ENCODE measurements at regions not wholly inside any gene's neighbourhood (a gene's known extent, or its start where the extent isn't known, plus 50 kb on each side); places are given as distances from the start of the nearest gene placed in this dataset.

DNA sequence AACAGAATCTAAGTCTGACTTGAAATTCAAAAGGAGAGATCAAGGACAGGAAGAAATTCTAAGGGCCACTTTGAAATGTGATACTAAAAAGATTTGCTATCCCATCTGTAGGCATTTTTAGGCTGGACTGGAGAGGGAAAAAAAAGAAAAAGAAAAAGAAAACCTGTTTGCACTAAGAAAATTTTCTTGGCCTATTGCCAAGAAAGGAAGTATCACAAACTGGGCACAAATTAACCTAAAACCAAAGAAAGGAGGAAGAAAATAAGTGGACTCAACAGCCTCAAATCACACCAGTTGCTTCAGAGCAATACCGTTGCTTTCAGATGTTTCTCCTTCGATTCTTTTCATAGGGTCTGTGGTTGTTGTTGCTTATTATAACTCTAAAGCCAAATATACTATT lies 287.9 kb upstream of the VRK2 start:
- Histone ChIP-seq H3K9me3 (ENCODE audit: insufficient read depth, low read depth, low read length) (no peaks in the 10 kb centered on the region), H3K27me3 (ENCODE audit: insufficient read depth, low read length) (no peaks in the 10 kb centered on the region), H3K79me2 (ENCODE audit: control insufficient read depth, insufficient read depth, low read length, poor library complexity) (no peaks in the 10 kb centered on the region), H2AFZ (ENCODE audit: insufficient read depth, low read length, poor library complexity) (no peak overlapping the region), H3K4me1 (ENCODE audit: control insufficient read depth in 1 of 2, insufficient read depth in 2 of 2, low read length in 2 of 2) (peaks cover 0 to 2% of the 10 kb centered on the region in 2 experiments), H3K4me3 (ENCODE audit: low read depth, low read length) (no peak overlapping the region), H4K8ac (ENCODE audit: low read depth, low read length) (no peak overlapping the region), H2AK5ac (ENCODE audit: low read length) (no peak overlapping the region), H2BK120ac (ENCODE audit: insufficient read depth, low read length, poor library complexity) (no peak overlapping the region), H3K9ac (ENCODE audit: low read length) (no peak overlapping the region), H2BK12ac (ENCODE audit: low read length) (no peak overlapping the region), H4K91ac (ENCODE audit: low read depth, low read length) (no peak overlapping the region), H3K23ac (ENCODE audit: low read length) (no peak overlapping the region), H2BK5ac (ENCODE audit: low read depth, low read length, poor library complexity) (no peak overlapping the region), H3K14ac (ENCODE audit: low read length) (no peak overlapping the region), H3K36me3 (ENCODE audit: control insufficient read depth in 1 of 2, insufficient read depth in 2 of 2, low read length in 2 of 2) (no peaks in the 10 kb centered on the region), H3K27ac (ENCODE audit: low read depth, low read length) (no peak overlapping the region), H3K4me2 (ENCODE audit: low read length) (no peak overlapping the region), H4K12ac (ENCODE audit: low read depth, low read length) (no peak overlapping the region), H3K4ac (ENCODE audit: low read depth, low read length) (no peak overlapping the region), H3K18ac (ENCODE audit: low read length) (no peak overlapping the region), H3K79me1 (ENCODE audit: low read length) (no peaks in the 10 kb centered on the region)
- DNase-seq: no peak
- no CpG with 5 or more reads among the region's 2 CpGs for WGBS (ENCODE audit: extremely low coverage, insufficient coverage, insufficient read length)

GRCh38 chr2:57759131-57759530 lies 287.5 kb upstream of the VRK2 start:
- no peak overlapping the region for H3K23ac ChIP-seq (ENCODE audit: low read length)
- H3K27me3 ChIP-seq (ENCODE audit: insufficient read depth, low read length): no peaks in the 10 kb centered on the region
- peaks cover 0 to 2% of the 10 kb centered on the region in 2 experiments for H3K4me1 ChIP-seq (ENCODE audit: control insufficient read depth in 1 of 2, insufficient read depth in 2 of 2, low read length in 2 of 2)
- H3K4me3 ChIP-seq (ENCODE audit: low read depth, low read length): no peak overlapping the region
- no peak overlapping the region for H2BK120ac ChIP-seq (ENCODE audit: insufficient read depth, low read length, poor library complexity)
- no peaks in the 10 kb centered on the region for H3K79me2 ChIP-seq (ENCODE audit: control insufficient read depth, insufficient read depth, low read length, poor library complexity)
- no peaks in the 10 kb centered on the region for H3K9me3 ChIP-seq (ENCODE audit: insufficient read depth, low read depth, low read length)
- no peaks in the 10 kb centered on the region for H3K79me1 ChIP-seq (ENCODE audit: low read length)
- H3K36me3 ChIP-seq (ENCODE audit: control insufficient read depth in 1 of 2, insufficient read depth in 2 of 2, low read length in 2 of 2): no peaks in the 10 kb centered on the region
- H3K4ac ChIP-seq (ENCODE audit: low read depth, low read length): no peak overlapping the region
- H3K4me2 ChIP-seq (ENCODE audit: low read length): no peak overlapping the region
- no peak overlapping the region for H2BK12ac ChIP-seq (ENCODE audit: low read length)
- H3K18ac ChIP-seq (ENCODE audit: low read length): no peak overlapping the region
- no peak overlapping the region for H3K14ac ChIP-seq (ENCODE audit: low read length)
- H2AFZ ChIP-seq (ENCODE audit: insufficient read depth, low read length, poor library complexity): no peak overlapping the region
- H3K9ac ChIP-seq (ENCODE audit: low read length): no peak overlapping the region
- no peak overlapping the region for H4K12ac ChIP-seq (ENCODE audit: low read depth, low read length)
- H3K27ac ChIP-seq (ENCODE audit: low read depth, low read length): no peak overlapping the region
- H4K91ac ChIP-seq (ENCODE audit: low read depth, low read length): no peak overlapping the region
- no CpG with 5 or more reads among the region's 5 CpGs for WGBS (ENCODE audit: extremely low coverage, insufficient coverage, insufficient read length)
- no peak for DNase-seq
- no peak overlapping the region for H2BK5ac ChIP-seq (ENCODE audit: low read depth, low read length, poor library complexity)
- H2AK5ac ChIP-seq (ENCODE audit: low read length): no peak overlapping the region
- no peak overlapping the region for H4K8ac ChIP-seq (ENCODE audit: low read depth, low read length)

DNA sequence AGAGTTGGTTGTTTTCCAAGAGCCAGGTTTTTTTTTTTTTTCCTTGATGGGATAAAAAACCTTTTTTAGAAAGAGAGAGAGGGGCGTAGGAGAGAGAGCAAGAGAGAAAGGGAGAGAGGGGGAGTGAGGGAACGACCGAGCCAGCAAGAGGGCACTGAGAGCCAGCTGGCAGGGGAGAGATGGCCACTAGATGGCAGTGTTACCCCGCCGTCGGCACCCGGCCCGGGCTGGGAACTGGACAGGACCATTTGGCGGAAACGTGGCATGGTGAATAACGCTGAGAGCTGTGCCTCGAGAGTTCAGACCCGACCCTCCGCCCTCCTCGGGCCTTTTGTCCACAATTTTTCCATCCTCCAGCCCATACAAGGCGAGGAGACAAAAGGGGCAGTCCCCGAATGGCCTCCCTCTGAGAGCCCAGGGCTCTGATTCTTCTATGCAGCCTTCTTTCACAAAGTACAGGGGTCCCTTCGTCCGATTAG lies 286.7 kb upstream of the VRK2 start:
- no peak overlapping the region for H3K4ac ChIP-seq (ENCODE audit: low read depth, low read length)
- WGBS (ENCODE audit: extremely low coverage, insufficient coverage, insufficient read length): no CpG with 5 or more reads among the region's 19 CpGs
- H3K4me1 ChIP-seq (ENCODE audit: control insufficient read depth in 1 of 2, insufficient read depth in 2 of 2, low read length in 2 of 2): peaks cover 0 to 2% of the 10 kb centered on the region in 2 experiments

GRCh38 chr2:57760381-57760801 lies 286.2 kb upstream of the VRK2 start:
- WGBS (ENCODE audit: extremely low coverage, insufficient coverage, insufficient read length): no CpG with 5 or more reads among the region's 4 CpGs
- Histone ChIP-seq H3K4me3 (ENCODE audit: low read depth, low read length) (no peak overlapping the region), H3K9ac (ENCODE audit: low read length) (no peak overlapping the region)

More for the DNA sequence above, 286.7 kb upstream of the VRK2 start:
- Histone ChIP-seq H4K91ac (ENCODE audit: low read depth, low read length) (no peak overlapping the region), H3K79me2 (ENCODE audit: control insufficient read depth, insufficient read depth, low read length, poor library complexity) (no peaks in the 10 kb centered on the region), H3K79me1 (ENCODE audit: low read length) (no peaks in the 10 kb centered on the region), H4K12ac (ENCODE audit: low read depth, low read length) (no peak overlapping the region), H4K8ac (ENCODE audit: low read depth, low read length) (peak overlapping the region; percentile 69), H2BK5ac (ENCODE audit: low read depth, low read length, poor library complexity) (no peak overlapping the region), H3K4me2 (ENCODE audit: low read length) (peak overlapping the region; percentile 85), H2BK120ac (ENCODE audit: insufficient read depth, low read length, poor library complexity) (no peak overlapping the region), H2AK5ac (ENCODE audit: low read length) (no peak overlapping the region), H3K4me3 (ENCODE audit: low read depth, low read length) (no peak overlapping the region), H3K14ac (ENCODE audit: low read length) (no peak overlapping the region), H3K36me3 (ENCODE audit: control insufficient read depth in 1 of 2, insufficient read depth in 2 of 2, low read length in 2 of 2) (no peaks in the 10 kb centered on the region), H3K27me3 (ENCODE audit: insufficient read depth, low read length) (no peaks in the 10 kb centered on the region), H3K18ac (ENCODE audit: low read length) (no peak overlapping the region), H2AFZ (ENCODE audit: insufficient read depth, low read length, poor library complexity) (no peak overlapping the region), H2BK12ac (ENCODE audit: low read length) (no peak overlapping the region), H3K9ac (ENCODE audit: low read length) (no peak overlapping the region), H3K27ac (ENCODE audit: low read depth, low read length) (no peak overlapping the region), H3K23ac (ENCODE audit: low read length) (no peak overlapping the region), H3K9me3 (ENCODE audit: insufficient read depth, low read depth, low read length) (no peaks in the 10 kb centered on the region)
- peak; percentile 71 to 84 for DNase-seq

More at GRCh38 chr2:57760381-57760801, 286.2 kb upstream of the VRK2 start:
- Histone ChIP-seq H4K12ac (ENCODE audit: low read depth, low read length) (no peak overlapping the region), H3K36me3 (ENCODE audit: control insufficient read depth in 1 of 2, insufficient read depth in 2 of 2, low read length in 2 of 2) (no peaks in the 10 kb centered on the region), H2BK120ac (ENCODE audit: insufficient read depth, low read length, poor library complexity) (no peak overlapping the region), H3K9me3 (ENCODE audit: insufficient read depth, low read depth, low read length) (no peaks in the 10 kb centered on the region), H3K23ac (ENCODE audit: low read length) (no peak overlapping the region), H3K27me3 (ENCODE audit: insufficient read depth, low read length) (no peaks in the 10 kb centered on the region), H3K27ac (ENCODE audit: low read depth, low read length) (no peak overlapping the region), H3K18ac (ENCODE audit: low read length) (no peak overlapping the region), H2AFZ (ENCODE audit: insufficient read depth, low read length, poor library complexity) (no peak overlapping the region), H3K4me1 (ENCODE audit: control insufficient read depth in 1 of 2, insufficient read depth in 2 of 2, low read length in 2 of 2) (peaks cover 0 to 2% of the 10 kb centered on the region in 2 experiments), H3K4me2 (ENCODE audit: low read length) (peak overlapping the region; percentile 85), H2BK12ac (ENCODE audit: low read length) (no peak overlapping the region), H3K4ac (ENCODE audit: low read depth, low read length) (no peak overlapping the region), H3K79me2 (ENCODE audit: control insufficient read depth, insufficient read depth, low read length, poor library complexity) (no peaks in the 10 kb centered on the region), H4K91ac (ENCODE audit: low read depth, low read length) (no peak overlapping the region), H3K14ac (ENCODE audit: low read length) (no peak overlapping the region), H3K79me1 (ENCODE audit: low read length) (no peaks in the 10 kb centered on the region), H2AK5ac (ENCODE audit: low read length) (no peak overlapping the region), H4K8ac (ENCODE audit: low read depth, low read length) (no peak overlapping the region), H2BK5ac (ENCODE audit: low read depth, low read length, poor library complexity) (no peak overlapping the region)
- no peak for DNase-seq
